ENCODE measurements at regions not wholly inside any gene's neighbourhood (a gene's known extent, or its start where the extent isn't known, plus 50 kb on each side); places are given as distances from the start of the nearest gene placed in this dataset.
A peak's percentile ranks its signal among the peaks of the same experiment; 100 is the strongest.
"Not testable (repeated sequence)": the region's sequence is repeated elsewhere in the genome, so short reads cannot be mapped to it uniquely, and the experiment has no call there.

DNA sequence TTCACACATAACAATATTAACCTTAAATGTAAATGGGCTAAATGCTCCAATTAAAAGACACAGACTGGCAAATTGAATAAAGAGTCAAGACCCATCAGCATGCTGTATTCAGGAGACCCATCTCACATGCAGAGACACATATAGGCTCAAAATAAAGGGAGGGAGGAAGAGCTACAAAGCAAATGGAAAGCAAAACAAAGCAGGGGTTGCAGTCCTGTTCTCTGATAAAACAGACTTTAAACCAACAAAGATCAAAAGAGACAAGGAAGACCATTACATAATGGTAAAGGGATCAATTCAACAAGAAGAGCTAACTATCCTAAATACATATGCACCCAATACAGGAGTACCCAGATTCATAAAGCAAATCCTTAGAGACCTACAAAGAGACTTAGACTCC, 78.8 kb upstream of the RREB1 start:
- ChIA-PET POLR2A (interaction anchor here in 1 of 2 donors (0.6 kb wide), 1 partner anchor 57 kb away, joined by 3 read pairs; no protein-coding TSS in a partner anchor), CTCF (interaction anchor here in 1 of 2 donors (0.6 kb wide), 1 partner anchor 29 kb away, joined by 3 read pairs; no protein-coding TSS in a partner anchor)
- peaks cover 0 to 15% of the 10 kb centered on the region in 2 experiments for H3K27me3 ChIP-seq (replicated peaks in 1 of 2; ENCODE audit: control insufficient read depth in 2 of 2, extremely low read depth in 1 of 2, insufficient read depth in 2 of 2, low read length in 1 of 2)
- H3K9me3 Mint-ChIP-seq; H3K9me3 ChIP-seq; H3K27ac Mint-ChIP-seq; H3K36me3 Mint-ChIP-seq; H3K4me3 ChIP-seq (ENCODE audit: control insufficient read depth in 1 of 2, extremely low read depth in 1 of 2, low read length in 1 of 2); H3K36me3 ChIP-seq (ENCODE audit: control insufficient read depth in 2 of 2, extremely low read depth in 1 of 2, insufficient read depth in 1 of 2, low read length in 1 of 2); H3K27ac ChIP-seq (ENCODE audit: low read length); DNase-seq; ATAC-seq (replicated peaks in 1 of 4); H3K4me1 Mint-ChIP-seq; H3K4me1 ChIP-seq (ENCODE audit: control insufficient read depth in 1 of 2, extremely low read depth in 1 of 2, insufficient read depth in 2 of 2, low read length in 2 of 2); H3K4me3 Mint-ChIP-seq: not testable (repeated sequence)
- peaks cover 3 to 16% of the 10 kb centered on the region in 2 donors for H3K27me3 Mint-ChIP-seq

DNA sequence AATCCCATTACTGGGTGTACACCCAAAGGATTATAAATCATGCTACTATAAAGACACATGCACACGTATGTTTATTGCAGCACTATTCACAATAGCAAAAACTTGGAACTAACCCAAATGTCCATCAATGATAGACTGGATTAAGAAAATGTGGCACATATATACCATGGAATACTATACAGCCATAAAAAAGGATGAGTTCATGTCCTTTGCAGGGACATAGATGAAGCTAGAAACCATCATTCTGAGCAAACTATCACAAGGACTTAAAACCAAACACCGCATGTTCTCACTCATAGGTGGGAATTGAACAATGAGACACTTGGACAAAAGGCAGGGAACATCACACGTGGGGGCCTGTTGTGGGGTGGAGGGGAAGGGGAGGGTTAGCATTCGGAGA, 76.8 kb upstream of the RREB1 start:
- POLR2A ChIA-PET; H3K9me3 Mint-ChIP-seq; H3K9me3 ChIP-seq; H3K27me3 ChIP-seq (replicated peaks in 1 of 2; ENCODE audit: control insufficient read depth in 2 of 2, extremely low read depth in 1 of 2, insufficient read depth in 2 of 2, low read length in 1 of 2); H3K4me1 ChIP-seq (ENCODE audit: control insufficient read depth in 1 of 2, extremely low read depth in 1 of 2, insufficient read depth in 2 of 2, low read length in 2 of 2); H3K27ac ChIP-seq (ENCODE audit: low read length); DNase-seq; H3K36me3 Mint-ChIP-seq; H3K4me3 ChIP-seq (ENCODE audit: control insufficient read depth in 1 of 2, extremely low read depth in 1 of 2, low read length in 1 of 2); ATAC-seq (replicated peaks in 1 of 4); H3K4me3 Mint-ChIP-seq; CTCF ChIA-PET; H3K36me3 ChIP-seq (ENCODE audit: control insufficient read depth in 2 of 2, extremely low read depth in 1 of 2, insufficient read depth in 1 of 2, low read length in 1 of 2); H3K4me1 Mint-ChIP-seq; H3K27ac Mint-ChIP-seq: not testable (repeated sequence)
- H3K27me3 Mint-ChIP-seq, result peaks cover 3 to 19% of the 10 kb centered on the region in 2 donors
- WGBS (ENCODE audit: insufficient coverage), result no CpG with 5 or more reads among the region's 4 CpGs

DNA sequence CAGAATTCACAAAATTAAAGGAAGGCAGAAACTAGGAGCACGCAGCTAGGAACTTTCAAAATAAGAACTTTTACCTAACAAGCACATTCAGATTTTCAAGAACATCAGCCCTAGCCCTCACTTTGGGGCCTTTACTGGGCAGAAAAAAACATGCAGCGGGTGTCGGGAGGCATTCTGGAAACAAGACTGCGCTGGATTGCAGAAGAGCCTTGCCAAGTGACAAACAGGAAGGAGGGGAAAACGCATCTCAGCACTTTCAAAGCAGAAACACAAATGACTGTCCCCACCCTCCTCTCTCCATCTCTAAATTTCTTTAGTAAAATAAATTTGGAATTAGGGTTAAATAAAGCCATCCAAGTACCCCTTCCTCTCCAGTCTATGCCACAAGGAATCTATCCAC, 74.6 kb upstream of the RREB1 start:
- H3K27ac Mint-ChIP-seq, result no peak overlapping the region
- DNase-seq (no peak), ATAC-seq (replicated peaks in 1 of 4) (no peak)
- no peaks in the 10 kb centered on the region for H3K36me3 Mint-ChIP-seq
- H3K4me1 Mint-ChIP-seq, result no peaks in the 10 kb centered on the region
- ChIA-PET CTCF (no interaction called here), POLR2A (interaction anchor here in 1 of 2 donors (0.5 kb wide), 1 partner anchor 20 kb away, joined by 6 read pairs; no protein-coding TSS in a partner anchor)
- Histone ChIP-seq H3K27ac (ENCODE audit: low read length) (no peak overlapping the region), H3K27me3 (replicated peaks in 1 of 2; ENCODE audit: control insufficient read depth in 2 of 2, extremely low read depth in 1 of 2, insufficient read depth in 2 of 2, low read length in 1 of 2) (peaks cover 0 to 5% of the 10 kb centered on the region in 2 experiments), H3K9me3 (no peaks in the 10 kb centered on the region), H3K4me3 (ENCODE audit: control insufficient read depth in 1 of 2, extremely low read depth in 1 of 2, low read length in 1 of 2) (no peak overlapping the region), H3K36me3 (ENCODE audit: control insufficient read depth in 2 of 2, extremely low read depth in 1 of 2, insufficient read depth in 1 of 2, low read length in 1 of 2) (no peaks in the 10 kb centered on the region), H3K4me1 (ENCODE audit: control insufficient read depth in 1 of 2, extremely low read depth in 1 of 2, insufficient read depth in 2 of 2, low read length in 2 of 2) (no peaks in the 10 kb centered on the region)
- H3K9me3 Mint-ChIP-seq, result no peaks in the 10 kb centered on the region
- peaks cover 0 to 12% of the 10 kb centered on the region in 2 donors for H3K27me3 Mint-ChIP-seq
- 88% methylated on average over 4 of the region's 5 CpGs for WGBS (ENCODE audit: insufficient coverage)
- no peak overlapping the region for H3K4me3 Mint-ChIP-seq

DNA sequence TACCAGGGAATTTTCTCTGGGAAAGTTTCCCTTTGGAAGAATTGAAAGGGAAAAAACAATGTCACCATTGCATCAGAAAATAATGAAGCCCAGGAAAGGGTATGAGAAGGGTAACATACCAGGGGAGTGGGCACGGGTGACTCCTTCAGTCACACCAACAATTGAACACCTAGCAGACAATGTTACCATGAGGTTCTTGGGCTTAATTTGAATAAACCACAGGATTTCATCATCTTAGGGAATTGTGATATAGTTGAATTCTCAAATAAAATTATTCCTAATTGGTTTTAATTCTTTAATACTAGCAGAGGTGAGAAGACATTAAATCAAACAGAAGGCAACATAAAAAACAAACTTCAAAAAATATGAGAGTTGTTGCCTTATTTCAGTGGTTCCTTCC, 73.7 kb upstream of the RREB1 start:
- no peaks in the 10 kb centered on the region for H3K36me3 Mint-ChIP-seq
- H3K27me3 ChIP-seq (replicated peaks in 1 of 2; ENCODE audit: control insufficient read depth in 2 of 2, extremely low read depth in 1 of 2, insufficient read depth in 2 of 2, low read length in 1 of 2), result peaks cover 0 to 5% of the 10 kb centered on the region in 2 experiments
- H3K9me3 Mint-ChIP-seq, result no peaks in the 10 kb centered on the region
- no CpG with 5 or more reads among the region's 1 CpG for WGBS (ENCODE audit: insufficient coverage)
- peaks cover 0 to 8% of the 10 kb centered on the region in 2 donors for H3K27me3 Mint-ChIP-seq
- CTCF ChIA-PET, result no interaction called here
- no peaks in the 10 kb centered on the region for H3K36me3 ChIP-seq (ENCODE audit: control insufficient read depth in 2 of 2, extremely low read depth in 1 of 2, insufficient read depth in 1 of 2, low read length in 1 of 2)
- H3K4me1 ChIP-seq (ENCODE audit: control insufficient read depth in 1 of 2, extremely low read depth in 1 of 2, insufficient read depth in 2 of 2, low read length in 2 of 2), result no peaks in the 10 kb centered on the region
- H3K4me1 Mint-ChIP-seq, result no peaks in the 10 kb centered on the region
- DNase-seq (no peak), ATAC-seq (replicated peaks in 1 of 4) (no peak)
- no peak overlapping the region for H3K4me3 Mint-ChIP-seq
- POLR2A ChIA-PET, result no interaction called here
- H3K9me3 ChIP-seq, result no peaks in the 10 kb centered on the region
- no peak overlapping the region for H3K4me3 ChIP-seq (ENCODE audit: control insufficient read depth in 1 of 2, extremely low read depth in 1 of 2, low read length in 1 of 2)
- no peak overlapping the region for H3K27ac ChIP-seq (ENCODE audit: low read length)
- no peak overlapping the region for H3K27ac Mint-ChIP-seq

DNA sequence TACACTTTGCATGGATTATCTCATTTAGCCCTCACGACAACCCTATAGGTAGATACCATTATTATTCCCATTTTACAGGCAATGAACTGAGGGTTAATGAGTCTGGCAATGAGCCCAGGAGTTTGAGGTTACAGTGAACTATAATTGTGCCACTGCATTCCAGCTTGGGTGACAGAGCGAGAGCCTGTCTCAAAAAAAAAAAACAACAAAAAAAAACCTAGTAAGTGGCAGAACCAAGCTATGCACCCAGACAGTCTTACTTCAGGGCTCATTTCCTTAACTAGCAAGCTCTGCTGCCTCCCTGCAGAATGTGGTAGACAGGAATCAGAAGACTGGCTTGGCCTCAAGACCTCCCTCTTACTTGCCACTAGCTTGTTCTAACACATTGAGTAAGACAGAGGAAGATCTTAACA, 71.9 kb upstream of the RREB1 start:
- no peak overlapping the region for H3K27ac ChIP-seq (ENCODE audit: low read length)
- H3K4me3 ChIP-seq (ENCODE audit: control insufficient read depth in 1 of 2, extremely low read depth in 1 of 2, low read length in 1 of 2), result no peak overlapping the region
- peaks cover 0 to 5% of the 10 kb centered on the region in 2 experiments for H3K27me3 ChIP-seq (replicated peaks in 1 of 2; ENCODE audit: control insufficient read depth in 2 of 2, extremely low read depth in 1 of 2, insufficient read depth in 2 of 2, low read length in 1 of 2)
- Mint-ChIP-seq H3K4me1 (no peaks in the 10 kb centered on the region), H3K36me3 (no peaks in the 10 kb centered on the region), H3K27ac (no peak overlapping the region), H3K9me3 (no peaks in the 10 kb centered on the region), H3K4me3 (no peak overlapping the region), H3K27me3 (peaks cover 0 to 8% of the 10 kb centered on the region in 2 donors)
- no peaks in the 10 kb centered on the region for H3K4me1 ChIP-seq (ENCODE audit: control insufficient read depth in 1 of 2, extremely low read depth in 1 of 2, insufficient read depth in 2 of 2, low read length in 2 of 2)
- H3K9me3 ChIP-seq, result no peaks in the 10 kb centered on the region
- no CpG with 5 or more reads among the region's 2 CpGs for WGBS (ENCODE audit: insufficient coverage)
- CTCF ChIA-PET, result interaction anchor here (0.5 to 1.2 kb wide), 2 partner anchors 12 to 576 kb away, joined by 3 read pairs; no protein-coding TSS in a partner anchor
- DNase-seq (no peak), ATAC-seq (replicated peaks in 1 of 4) (no peak)
- H3K36me3 ChIP-seq (ENCODE audit: control insufficient read depth in 2 of 2, extremely low read depth in 1 of 2, insufficient read depth in 1 of 2, low read length in 1 of 2), result no peaks in the 10 kb centered on the region
- POLR2A ChIA-PET, result no interaction called here

DNA sequence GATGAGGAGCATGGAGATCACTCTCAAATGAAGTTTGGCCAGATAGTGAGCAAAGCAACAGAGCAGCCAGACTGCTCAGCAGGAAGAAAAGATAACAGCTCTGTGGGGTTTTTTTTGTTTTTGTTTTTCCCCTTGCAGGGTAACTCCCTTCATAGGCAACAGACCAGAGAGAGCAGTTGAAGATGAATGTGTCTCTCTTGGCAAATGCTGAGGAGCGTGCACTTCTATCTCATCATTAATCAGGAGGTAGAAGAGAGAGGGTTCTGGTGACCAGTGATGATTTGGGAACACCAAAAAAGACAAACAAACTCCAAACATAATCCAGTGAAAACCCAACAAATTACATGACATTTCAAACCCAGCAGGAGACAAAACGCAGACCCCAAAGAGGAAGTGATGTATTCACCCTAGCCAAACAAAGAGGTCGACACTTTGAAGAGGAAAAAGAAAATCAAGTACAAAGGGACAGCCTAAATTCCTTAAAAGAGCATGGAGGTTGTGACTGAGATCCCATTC, 66.2 kb upstream of the RREB1 start:
- peak in 1 of 4 experiments; percentile 32 for ATAC-seq (replicated peaks in 1 of 4)
- Histone ChIP-seq H3K27ac (ENCODE audit: low read length) (no peak overlapping the region), H3K4me3 (ENCODE audit: control insufficient read depth in 1 of 2, extremely low read depth in 1 of 2, low read length in 1 of 2) (no peak overlapping the region), H3K9me3 (no peaks in the 10 kb centered on the region), H3K27me3 (replicated peaks in 1 of 2; ENCODE audit: control insufficient read depth in 2 of 2, extremely low read depth in 1 of 2, insufficient read depth in 2 of 2, low read length in 1 of 2) (no peaks in the 10 kb centered on the region), H3K4me1 (ENCODE audit: control insufficient read depth in 1 of 2, extremely low read depth in 1 of 2, insufficient read depth in 2 of 2, low read length in 2 of 2) (peaks cover 9 to 10% of the 10 kb centered on the region in 2 experiments), H3K36me3 (ENCODE audit: control insufficient read depth in 2 of 2, extremely low read depth in 1 of 2, insufficient read depth in 1 of 2, low read length in 1 of 2) (no peaks in the 10 kb centered on the region)
- POLR2A ChIA-PET, result no interaction called here
- peak overlapping the region in 1 of 2 donors; percentile 7 for H3K27ac Mint-ChIP-seq
- H3K9me3 Mint-ChIP-seq, result no peaks in the 10 kb centered on the region
- CTCF ChIA-PET, result interaction anchor here in 1 of 2 donors (0.5 kb wide), 1 partner anchor 32 kb away, joined by 3 read pairs; no protein-coding TSS in a partner anchor
- H3K4me3 Mint-ChIP-seq, result no peak overlapping the region
- WGBS (ENCODE audit: insufficient coverage), result 50% methylated on average over 2 of the region's 3 CpGs
- DNase-seq, result no peak
- H3K36me3 Mint-ChIP-seq, result no peaks in the 10 kb centered on the region
- peaks cover 18 to 20% (median 20%) of the 10 kb centered on the region in 3 donors for H3K4me1 Mint-ChIP-seq
- no peaks in the 10 kb centered on the region for H3K27me3 Mint-ChIP-seq
